Heart left ventricle (tissue), 13 donors: ENCODE measurements at regions not wholly inside any gene's neighbourhood (a gene's known extent, or its start where the extent isn't known, plus 50 kb on each side); places are given as distances from the start of the nearest gene placed in this dataset.

ENCODE experiments used
- CTCF ChIP-seq, 12 donors: fragments of 200-600 bp; sonication (generic) in 4 of 12; IDR thresholded peaks; one replicate each; pipeline versions ENCODE4 v1.5.0 to v1.8.0; 2018 to 2022; ENCODE audit warnings: antibody characterized with exemption in 12 of 12, mild to moderate bottlenecking in 5 of 12
- POLR2A ChIP-seq, 2 donors: fragments of 450-650 bp; IDR thresholded peaks; one replicate each; pipeline ENCODE4 v1.6.1; 2017; ENCODE audit warnings: antibody characterized with exemption in 2 of 2, mild to moderate bottlenecking in 2 of 2, moderate library complexity in 2 of 2
- donor health status: ischemic (EF 13 %, LVEDD 7.1; RV severe dilation, severe dysfunction).
- donor health status: DM: no; HTN: yes; CAD: no.
- donor health status: DM: no; HTN: no; CAD: no.
- donor health status: ischemic (EF 25% LVEDD 6.9; RV normal size, moderate dysfunction).
- donor health status: ischemic (EF 25% LVEDD 5.7; RV mildly dilated, moderate dysfunction).
- donor health status: ischemic (EF 35%, LVEDD 5.7; RV mildly dilated, moderate dysfunction).
- donor health status: nonischemic (EF 11% LVEDD 7.7; RV severe dilation, severe dysfunction).
- donor health status: DM: yes; HTN: yes; CAD: no.
- donor health status: PGD.
- donor health status: ischemic (EF 29% LVEDD 5.4; RV normal size, mild dysfunction).
- donor health status: nonischemic (EF 23%, LVEDD 6.1; RV moderate dilation, normal function).

- no peak for TF ChIP-seq CTCF (IDR thresholded peaks at IDR 0.05)
- TF ChIP-seq POLR2A (IDR thresholded peaks at IDR 0.05): no peak
These were observed 79.1 kb downstream of the RAMP3 start for GRCh38 chr7:45236666-45237065.
